ENCODE measurements at regions not wholly inside any gene's neighbourhood (a gene's known extent, or its start where the extent isn't known, plus 50 kb on each side); places are given as distances from the start of the nearest gene placed in this dataset.

DNA sequence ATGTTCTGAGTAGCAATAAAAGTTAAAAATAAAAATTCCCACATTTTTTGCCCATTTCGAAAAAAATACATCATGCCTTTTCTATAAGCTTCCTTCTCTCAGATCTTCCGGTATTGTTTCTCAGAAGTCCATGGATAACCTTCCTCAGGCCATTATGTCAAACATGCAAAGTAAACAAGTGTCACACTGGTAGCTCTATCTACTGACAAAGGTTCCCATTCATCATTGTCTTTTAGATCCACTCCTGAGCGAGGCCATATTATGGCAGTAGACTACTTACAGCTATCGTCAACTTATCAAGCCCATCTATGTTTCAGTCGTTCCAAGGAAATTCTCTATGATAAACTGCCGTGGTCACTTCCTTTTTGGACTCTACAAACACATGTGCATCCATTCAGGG, 1068.2 kb downstream of the GLUD2 start:
- no peak overlapping the region for H3K9ac ChIP-seq (ENCODE audit: control insufficient read depth, extremely low read depth, insufficient read depth, low read length)
- no peak overlapping the region for H3K27ac ChIP-seq (ENCODE audit: control insufficient read depth, insufficient read depth, low read length)
- no peaks in the 10 kb centered on the region for H3K9me1 ChIP-seq (ENCODE audit: control insufficient read depth, extremely low read depth, insufficient read depth, low read length)
- no peak overlapping the region for H3K4me2 ChIP-seq (ENCODE audit: control insufficient read depth, extremely low read depth, insufficient read depth, low read depth, low read length)
- no peak for FAIRE-seq
- H2AFZ ChIP-seq (ENCODE audit: control insufficient read depth, low read length) = no peak overlapping the region
- no peaks in the 10 kb centered on the region for H4K20me1 ChIP-seq (ENCODE audit: control insufficient read depth, extremely low read depth, insufficient read depth, low read length)
- TF ChIP-seq, protein P1, sequence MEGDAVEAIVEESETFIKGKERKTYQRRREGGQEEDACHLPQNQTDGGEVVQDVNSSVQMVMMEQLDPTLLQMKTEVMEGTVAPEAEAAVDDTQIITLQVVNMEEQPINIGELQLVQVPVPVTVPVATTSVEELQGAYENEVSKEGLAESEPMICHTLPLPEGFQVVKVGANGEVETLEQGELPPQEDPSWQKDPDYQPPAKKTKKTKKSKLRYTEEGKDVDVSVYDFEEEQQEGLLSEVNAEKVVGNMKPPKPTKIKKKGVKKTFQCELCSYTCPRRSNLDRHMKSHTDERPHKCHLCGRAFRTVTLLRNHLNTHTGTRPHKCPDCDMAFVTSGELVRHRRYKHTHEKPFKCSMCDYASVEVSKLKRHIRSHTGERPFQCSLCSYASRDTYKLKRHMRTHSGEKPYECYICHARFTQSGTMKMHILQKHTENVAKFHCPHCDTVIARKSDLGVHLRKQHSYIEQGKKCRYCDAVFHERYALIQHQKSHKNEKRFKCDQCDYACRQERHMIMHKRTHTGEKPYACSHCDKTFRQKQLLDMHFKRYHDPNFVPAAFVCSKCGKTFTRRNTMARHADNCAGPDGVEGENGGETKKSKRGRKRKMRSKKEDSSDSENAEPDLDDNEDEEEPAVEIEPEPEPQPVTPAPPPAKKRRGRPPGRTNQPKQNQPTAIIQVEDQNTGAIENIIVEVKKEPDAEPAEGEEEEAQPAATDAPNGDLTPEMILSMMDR (optimal IDR thresholded peaks at IDR 0.05 in 1 of 3, IDR thresholded peaks at IDR 0.05 in 1 of 3, conservative IDR thresholded peaks at IDR 0.05 in 1 of 3; ENCODE audit: extremely low read depth in 1 of 3, insufficient read depth in 2 of 3, low read length in 3 of 3) = no peak
- no peak for TF ChIP-seq EZH2 (IDR thresholded peaks at IDR 0.05; ENCODE audit: low read length)
- dilution Hi-C loops (cut with MboI; ENCODE audit: extremely low pct_ligation_motif_present, low sequenced_read_pairs) = no loop called here
- no peaks in the 10 kb centered on the region for H3K4me1 ChIP-seq (ENCODE audit: control insufficient read depth, extremely low read depth, insufficient read depth, low read length)
- H3K36me3 ChIP-seq (ENCODE audit: control insufficient read depth in 2 of 2, extremely low read depth in 1 of 2, insufficient read depth in 2 of 2, low read length in 2 of 2) = no peaks in the 10 kb centered on the region
- H3K27me3 ChIP-seq (ENCODE audit: control insufficient read depth, extremely low read depth, insufficient read depth, low read length) = no peaks in the 10 kb centered on the region
- no peak overlapping the region for H3K4me3 ChIP-seq (ENCODE audit: control insufficient read depth in 2 of 3, extremely low read depth in 1 of 3, insufficient read depth in 2 of 3, low read depth in 1 of 3, low read length in 3 of 3)
- no peaks in the 10 kb centered on the region for H3K9me3 ChIP-seq (ENCODE audit: control insufficient read depth, low read depth, low read length)
- DNase-seq (ENCODE audit: low read depth, low spot score) = no peak
- no peaks in the 10 kb centered on the region for H3K79me2 ChIP-seq (ENCODE audit: control insufficient read depth, insufficient read depth, low read length)

DNA sequence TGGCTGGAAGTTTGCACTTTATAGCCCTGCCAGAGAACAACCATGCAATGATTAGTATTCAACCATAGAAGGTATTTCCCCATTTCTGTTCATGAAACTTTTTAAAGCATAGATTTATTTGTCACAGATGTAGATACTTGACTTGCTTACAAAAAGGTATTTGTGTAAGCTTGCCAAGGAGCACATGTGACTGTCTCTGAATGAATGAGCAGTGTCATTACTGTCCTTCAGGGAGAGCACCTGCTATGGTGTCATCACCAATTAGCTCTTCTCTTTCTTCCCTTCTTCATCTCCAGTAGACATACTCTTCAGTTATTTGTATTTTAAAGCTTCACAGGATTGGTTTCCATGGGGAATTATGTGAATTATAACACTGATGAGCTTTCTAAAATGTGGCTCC, 1064.7 kb upstream of the GRIA3 start:
- FAIRE-seq = no peak

More for the DNA sequence above, 1064.7 kb upstream of the GRIA3 start:
- H3K9me3 ChIP-seq (ENCODE audit: control insufficient read depth, low read depth, low read length) = no peaks in the 10 kb centered on the region
- no peak overlapping the region for H2AFZ ChIP-seq (ENCODE audit: control insufficient read depth, low read length)
- no peak overlapping the region for H3K9ac ChIP-seq (ENCODE audit: control insufficient read depth, extremely low read depth, insufficient read depth, low read length)
- no peaks in the 10 kb centered on the region for H3K4me1 ChIP-seq (ENCODE audit: control insufficient read depth, extremely low read depth, insufficient read depth, low read length)
- no peaks in the 10 kb centered on the region for H3K79me2 ChIP-seq (ENCODE audit: control insufficient read depth, insufficient read depth, low read length)
- no peak overlapping the region for H3K4me2 ChIP-seq (ENCODE audit: control insufficient read depth, extremely low read depth, insufficient read depth, low read depth, low read length)
- TF ChIP-seq, protein P1 (optimal IDR thresholded peaks at IDR 0.05 in 1 of 3, IDR thresholded peaks at IDR 0.05 in 1 of 3, conservative IDR thresholded peaks at IDR 0.05 in 1 of 3; ENCODE audit: extremely low read depth in 1 of 3, insufficient read depth in 2 of 3, low read length in 3 of 3) = no peak
- TF ChIP-seq EZH2 (IDR thresholded peaks at IDR 0.05; ENCODE audit: low read length) = no peak
- no peaks in the 10 kb centered on the region for H4K20me1 ChIP-seq (ENCODE audit: control insufficient read depth, extremely low read depth, insufficient read depth, low read length)
- no peak overlapping the region for H3K4me3 ChIP-seq (ENCODE audit: control insufficient read depth in 2 of 3, extremely low read depth in 1 of 3, insufficient read depth in 2 of 3, low read depth in 1 of 3, low read length in 3 of 3)
- no peaks in the 10 kb centered on the region for H3K36me3 ChIP-seq (ENCODE audit: control insufficient read depth in 2 of 2, extremely low read depth in 1 of 2, insufficient read depth in 2 of 2, low read length in 2 of 2)
- no peaks in the 10 kb centered on the region for H3K9me1 ChIP-seq (ENCODE audit: control insufficient read depth, extremely low read depth, insufficient read depth, low read length)
- dilution Hi-C loops (cut with MboI; ENCODE audit: extremely low pct_ligation_motif_present, low sequenced_read_pairs) = no loop called here
- no peak overlapping the region for H3K27ac ChIP-seq (ENCODE audit: control insufficient read depth, insufficient read depth, low read length)
- H3K27me3 ChIP-seq (ENCODE audit: control insufficient read depth, extremely low read depth, insufficient read depth, low read length) = no peaks in the 10 kb centered on the region
- no peak for DNase-seq (ENCODE audit: low read depth, low spot score)

Data from keratinocyte (primary cell).